DMS53 (cell line): ENCODE measurements at regions not wholly inside any gene's neighbourhood (a gene's known extent, or its start where the extent isn't known, plus 50 kb on each side); places are given as distances from the start of the nearest gene placed in this dataset.
"Not testable (repeated sequence)": the region's sequence is repeated elsewhere in the genome, so short reads cannot be mapped to it uniquely, and the experiment has no call there.

ENCODE experiments used
- DNase-seq: peaks from one replicate; lab custom pipeline; 2025; lab: John Stamatoyannopoulos, UW

GRCh38 chr10:101280511-101280910 is 51.2 kb upstream of the LBX1 start:
- DNase-seq = no peak

- DNase-seq = not testable (repeated sequence)
These were observed 51.7 kb upstream of the LBX1 start for GRCh38 chr10:101280921-101281320.

- DNase-seq = no peak
These were observed 53.7 kb upstream of the LBX1 start for GRCh38 chr10:101282947-101283346.

- DNase-seq = no peak
These were observed 54.5 kb upstream of the LBX1 start for GRCh38 chr10:101283762-101284100.

- no peak for DNase-seq
These were observed 55.0 kb upstream of the LBX1 start for GRCh38 chr10:101284101-101284743.

GRCh38 chr10:101284744-101285463 is 55.6 kb upstream of the LBX1 start:
- DNase-seq = no peak

GRCh38 chr10:101285519-101286070 is 56.3 kb upstream of the LBX1 start:
- peak; percentile 59 for DNase-seq

- DNase-seq = no peak
These were observed 57.2 kb upstream of the LBX1 start for GRCh38 chr10:101286248-101287046.

- no peak for DNase-seq
These were observed 58.1 kb upstream of the LBX1 start for GRCh38 chr10:101287183-101287996.

GRCh38 chr10:101287997-101288635 is 58.9 kb upstream of the LBX1 start:
- DNase-seq = peak; percentile 33

GRCh38 chr10:101289541-101289940 is 60.3 kb upstream of the LBX1 start:
- no peak for DNase-seq

- DNase-seq = no peak
These were observed 61.2 kb upstream of the LBX1 start for GRCh38 chr10:101290431-101290830.

GRCh38 chr10:101290881-101291280 is 61.6 kb upstream of the LBX1 start:
- no peak for DNase-seq

- DNase-seq = peak; percentile 79
These were observed 62.3 kb upstream of the LBX1 start for GRCh38 chr10:101291331-101292193.

GRCh38 chr10:101292194-101293006 is 61.6 kb upstream of the BTRC start:
- DNase-seq = peak; percentile 70

GRCh38 chr10:101293007-101293723 is 60.8 kb upstream of the BTRC start:
- DNase-seq = no peak

GRCh38 chr10:101294109-101294508 is 59.9 kb upstream of the BTRC start:
- DNase-seq = no peak

- no peak for DNase-seq
These were observed 58.7 kb upstream of the BTRC start for GRCh38 chr10:101295261-101295660.
